Astrocyte (in vitro differentiated cells and primary cell): ENCODE measurements at regions not wholly inside any gene's neighbourhood (a gene's known extent, or its start where the extent isn't known, plus 50 kb on each side); places are given as distances from the start of the nearest gene placed in this dataset.
"Not testable (repeated sequence)": the region's sequence is repeated elsewhere in the genome, so short reads cannot be mapped to it uniquely, and the experiment has no call there.

Experiments
- DNase-seq: peaks from one replicate; pipeline ENCODE4 v3.0.0-alpha.2; 2010; ENCODE audit warnings: low read depth
- FAIRE-seq: peaks from 2 replicates; lab custom pipeline; 2011; peaks lifted over from hg19 to GRCh38; lab: Jason Lieb, UNC
- H2AFZ ChIP-seq: 2 replicates; pipeline ENCODE4 v1.6.0; 2012; ENCODE audit warnings: low read depth, low read length, inconsistent platforms
- H3K27ac ChIP-seq: 2 replicates; pipeline ENCODE4 v1.5.1; 2011; ENCODE audit warnings: low read depth, low read length, inconsistent platforms
- H3K27me3 ChIP-seq: 2 replicates; pipeline ENCODE4 v1.6.0; 2011; ENCODE audit warnings: low read length, inconsistent platforms; ENCODE audit not compliant: insufficient read depth
- H3K36me3 ChIP-seq: 2 replicates; pipeline ENCODE4 v1.5.1; 2011; ENCODE audit warnings: low read length, inconsistent platforms; ENCODE audit not compliant: insufficient read depth
- H3K4me1 ChIP-seq: 2 replicates; pipeline ENCODE4 v1.5.1; 2011; ENCODE audit warnings: low read length, inconsistent platforms; ENCODE audit not compliant: insufficient read depth
- H3K4me2 ChIP-seq: 2 replicates; pipeline ENCODE4 v1.6.0; 2012; ENCODE audit warnings: low read length, inconsistent platforms
- H3K4me3 ChIP-seq: 2 replicates; pipeline ENCODE4 v1.5.1; 2011; ENCODE audit warnings: low read depth, mild to moderate bottlenecking, low read length, inconsistent platforms; ENCODE audit not compliant: insufficient read depth
- H3K79me2 ChIP-seq: 2 replicates; pipeline ENCODE4 v1.6.0; 2012; ENCODE audit warnings: mild to moderate bottlenecking, low read length, inconsistent platforms; ENCODE audit not compliant: insufficient read depth
- H3K9ac ChIP-seq: 2 replicates; pipeline ENCODE4 v1.6.0; 2012; ENCODE audit warnings: mild to moderate bottlenecking, low read length, inconsistent platforms
- H3K9me3 ChIP-seq: 2 replicates; pipeline ENCODE4 v1.5.1; 2012; ENCODE audit warnings: low read depth, mild to moderate bottlenecking, low read length, inconsistent platforms; ENCODE audit not compliant: insufficient read depth
- H4K20me1 ChIP-seq: 2 replicates; pipeline ENCODE4 v1.6.0; 2012; ENCODE audit warnings: low read length, inconsistent platforms; ENCODE audit not compliant: insufficient read depth
- H3K27ac Mint-ChIP-seq: one replicate; pipeline ENCODE4 v1.8.0; 2021; ENCODE audit warnings: mild to moderate bottlenecking, mixed read lengths; ENCODE audit not compliant: unreplicated experiment
- H3K27me3 Mint-ChIP-seq: one replicate; pipeline ENCODE4 v1.8.0; 2021; ENCODE audit warnings: low read depth, mixed read lengths; ENCODE audit not compliant: unreplicated experiment
- H3K36me3 Mint-ChIP-seq: one replicate; pipeline ENCODE4 v1.8.0; 2021; ENCODE audit warnings: low read depth, mixed read lengths; ENCODE audit not compliant: unreplicated experiment
- H3K4me1 Mint-ChIP-seq: one replicate; pipeline ENCODE4 v1.8.0; 2021; ENCODE audit warnings: low read depth, mixed read lengths; ENCODE audit not compliant: unreplicated experiment
- H3K4me3 Mint-ChIP-seq: one replicate; pipeline ENCODE4 v1.8.0; 2021; ENCODE audit warnings: mild to moderate bottlenecking, moderate library complexity, mixed read lengths; ENCODE audit not compliant: unreplicated experiment
- H3K9me3 Mint-ChIP-seq: one replicate; pipeline ENCODE4 v1.8.0; 2021; ENCODE audit warnings: mild to moderate bottlenecking, mixed read lengths; ENCODE audit not compliant: unreplicated experiment
- CTCF ChIP-seq: IDR thresholded peaks from 2 replicates; pipeline ENCODE4 v1.5.1; 2011; ENCODE audit warnings: low read depth, mild to moderate bottlenecking, inconsistent platforms, low read length, moderate library complexity; ENCODE audit not compliant: insufficient read depth
- EZH2 ChIP-seq: IDR thresholded peaks from 2 replicates; pipeline ENCODE4 v1.6.1; 2012; ENCODE audit warnings: mild to moderate bottlenecking, low read length, inconsistent platforms; ENCODE audit not compliant: insufficient read depth

DNA sequence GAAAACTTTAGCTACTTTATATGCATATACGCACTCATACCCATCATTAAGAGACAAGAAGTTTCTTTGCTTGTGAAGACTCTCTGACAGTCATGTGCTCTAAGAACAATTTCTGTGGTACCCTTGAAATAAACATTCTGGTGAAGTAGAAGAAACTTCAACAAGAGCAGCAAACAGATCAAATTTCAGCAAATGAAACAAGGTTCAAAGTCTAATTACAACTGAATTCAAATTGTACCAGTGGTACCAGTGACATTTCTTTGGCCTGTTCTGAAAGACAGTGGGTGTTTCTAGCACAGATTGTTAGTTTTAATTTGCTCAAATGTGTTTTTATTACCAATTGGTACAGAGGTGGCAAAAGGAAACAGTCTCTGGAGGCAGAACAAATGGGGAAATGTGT, 391.0 kb downstream of the CHSY3 start:
- Histone ChIP-seq H3K9ac (no peak overlapping the region), H2AFZ (no peak overlapping the region), H3K4me1 (no peaks in the 10 kb centered on the region), H3K9me3 (no peaks in the 10 kb centered on the region), H3K4me3 (no peak overlapping the region), H3K4me2 (no peak overlapping the region), H4K20me1 (no peaks in the 10 kb centered on the region), H3K27me3 (no peaks in the 10 kb centered on the region), H3K36me3 (no peaks in the 10 kb centered on the region), H3K27ac (no peak overlapping the region), H3K79me2 (no peaks in the 10 kb centered on the region)
- Mint-ChIP-seq H3K4me1 (no peaks in the 10 kb centered on the region), H3K4me3 (no peak overlapping the region), H3K9me3 (no peaks in the 10 kb centered on the region), H3K27ac (no peak overlapping the region), H3K36me3 (no peaks in the 10 kb centered on the region), H3K27me3 (no peaks in the 10 kb centered on the region)
- TF ChIP-seq EZH2 (no peak), CTCF (no peak)
- no peak for FAIRE-seq
- no peak for DNase-seq

- H3K4me3 ChIP-seq, H3K36me3 Mint-ChIP-seq, H3K9ac ChIP-seq, H3K9me3 ChIP-seq, H3K4me3 Mint-ChIP-seq, H3K27me3 Mint-ChIP-seq, DNase-seq, H2AFZ ChIP-seq, H4K20me1 ChIP-seq, H3K27me3 ChIP-seq, H3K4me1 ChIP-seq, H3K79me2 ChIP-seq, H3K4me2 ChIP-seq, H3K36me3 ChIP-seq, H3K27ac ChIP-seq, H3K27ac Mint-ChIP-seq, H3K9me3 Mint-ChIP-seq, FAIRE-seq, H3K4me1 Mint-ChIP-seq: not testable (repeated sequence)
Measured at GRCh38 chr5:130294798-130295197, 390.5 kb downstream of the CHSY3 start.

DNA sequence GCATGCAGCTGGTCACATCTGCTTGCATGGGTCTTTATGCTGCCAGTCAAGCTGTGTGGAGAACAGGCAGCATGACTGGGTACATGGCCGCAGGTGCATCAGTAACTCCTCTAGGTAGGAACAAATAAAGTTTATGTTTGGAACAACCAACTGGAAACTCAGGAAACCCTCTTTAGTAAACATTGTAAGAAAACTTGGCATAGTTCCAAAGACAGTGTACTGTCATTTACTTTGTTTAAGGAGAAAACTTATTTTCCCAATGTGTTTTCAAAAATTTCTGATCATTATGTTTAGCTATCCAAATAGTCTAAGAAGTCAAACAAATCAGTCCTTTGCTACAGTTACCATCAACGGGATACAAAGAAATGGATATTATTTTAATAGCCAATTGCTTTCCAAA, 386.0 kb downstream of the CHSY3 start:
- Histone ChIP-seq H3K4me2 (no peak overlapping the region), H3K36me3 (no peaks in the 10 kb centered on the region), H2AFZ (no peak overlapping the region), H3K79me2 (no peaks in the 10 kb centered on the region), H3K9me3 (no peaks in the 10 kb centered on the region), H3K9ac (no peak overlapping the region), H3K4me1 (no peaks in the 10 kb centered on the region), H3K4me3 (no peak overlapping the region), H4K20me1 (no peaks in the 10 kb centered on the region), H3K27ac (no peak overlapping the region), H3K27me3 (no peaks in the 10 kb centered on the region)
- Mint-ChIP-seq H3K36me3 (no peaks in the 10 kb centered on the region), H3K9me3 (no peaks in the 10 kb centered on the region), H3K27ac (no peak overlapping the region), H3K4me3 (no peak overlapping the region), H3K4me1 (peaks cover 13% of the 10 kb centered on the region), H3K27me3 (no peaks in the 10 kb centered on the region)
- TF ChIP-seq EZH2 (no peak), CTCF (no peak)
- no peak for FAIRE-seq
- peak; percentile 1 for DNase-seq
